HG02642 (cell line): ENCODE measurements at regions not wholly inside any gene's neighbourhood (a gene's known extent, or its start where the extent isn't known, plus 50 kb on each side); places are given as distances from the start of the nearest gene placed in this dataset.

Source experiments
- ATAC-seq: cut with Tn5 transposase; IDR thresholded peaks from one replicate; pipeline ENCODE4 v1.9.1; 2021; ENCODE audit warnings: mild to moderate bottlenecking; ENCODE audit not compliant: unreplicated experiment, poor library complexity

- no peak for ATAC-seq
Observed at GRCh38 chr20:48080583-48080982, 295.3 kb upstream of the SULF2 start.

DNA sequence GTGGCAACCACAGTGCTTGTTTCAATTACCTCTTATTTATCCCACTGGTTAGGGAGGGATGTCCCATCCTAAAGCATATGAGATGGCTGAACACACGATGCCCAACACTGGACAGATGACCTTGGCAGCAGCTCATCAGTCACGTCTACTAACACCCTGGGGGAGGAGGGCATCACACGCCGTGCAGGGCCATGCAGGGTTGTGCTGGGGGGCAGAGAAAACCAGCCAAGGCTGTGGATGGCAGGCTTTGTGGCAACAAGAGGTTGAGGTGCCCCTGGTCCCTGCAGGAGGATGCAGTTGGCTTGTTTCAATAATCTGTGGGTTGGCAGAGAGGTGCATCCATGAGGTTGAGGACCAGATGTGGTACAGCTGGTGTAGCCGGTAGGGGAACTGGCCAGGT, 293.7 kb upstream of the SULF2 start:
- no peak for ATAC-seq

DNA sequence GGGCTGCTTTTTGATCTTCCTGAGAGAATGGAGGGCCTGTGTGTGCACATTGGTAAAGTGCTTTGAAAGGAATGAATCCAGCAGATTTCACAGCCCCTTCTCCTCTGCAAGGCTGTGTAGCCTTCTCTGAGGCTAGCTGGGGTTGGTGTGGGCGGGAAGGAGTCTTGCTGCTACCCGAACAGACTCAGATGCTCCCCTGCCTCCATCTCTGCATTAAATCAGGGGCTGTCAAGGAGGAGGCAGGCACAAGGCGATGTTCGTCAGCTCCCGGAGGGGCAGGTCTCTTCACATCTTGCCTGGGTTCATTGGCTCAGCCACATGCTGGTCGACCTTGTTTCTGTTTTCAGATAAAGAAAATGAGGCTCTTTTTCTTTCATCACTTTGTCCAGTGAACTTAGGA, 291.5 kb upstream of the SULF2 start:
- ATAC-seq = no peak

- no peak for ATAC-seq
Observed at GRCh38 chr20:48076247-48076646, 291.0 kb upstream of the SULF2 start.

DNA sequence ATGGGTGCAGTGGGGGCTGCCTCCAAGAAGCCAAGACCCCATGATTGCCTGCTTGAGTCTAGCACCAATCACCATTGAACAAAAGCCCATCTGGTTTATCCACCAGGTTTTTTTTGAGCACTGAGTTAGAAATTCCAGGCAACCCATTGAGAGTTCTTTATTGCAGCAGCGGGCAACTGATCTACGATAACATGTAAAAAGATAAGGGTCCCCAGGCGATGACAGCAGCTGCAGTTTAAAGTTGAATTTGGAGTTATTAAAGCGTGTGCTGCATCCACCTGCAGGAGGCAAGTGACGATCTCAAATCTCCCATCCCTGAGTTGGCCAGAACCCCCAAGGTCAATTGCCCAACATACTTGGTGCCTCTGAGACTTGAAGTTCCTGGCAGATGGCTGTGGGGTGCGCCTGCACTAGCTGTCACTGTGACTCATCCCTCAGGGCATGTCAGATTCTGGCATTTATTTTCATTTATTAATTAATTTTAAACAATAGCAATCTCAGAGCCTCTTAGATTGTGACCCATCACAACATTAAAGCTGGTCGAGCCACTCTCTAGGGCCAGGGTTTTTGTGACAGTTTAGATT, 290.4 kb upstream of the SULF2 start:
- no peak for ATAC-seq

DNA sequence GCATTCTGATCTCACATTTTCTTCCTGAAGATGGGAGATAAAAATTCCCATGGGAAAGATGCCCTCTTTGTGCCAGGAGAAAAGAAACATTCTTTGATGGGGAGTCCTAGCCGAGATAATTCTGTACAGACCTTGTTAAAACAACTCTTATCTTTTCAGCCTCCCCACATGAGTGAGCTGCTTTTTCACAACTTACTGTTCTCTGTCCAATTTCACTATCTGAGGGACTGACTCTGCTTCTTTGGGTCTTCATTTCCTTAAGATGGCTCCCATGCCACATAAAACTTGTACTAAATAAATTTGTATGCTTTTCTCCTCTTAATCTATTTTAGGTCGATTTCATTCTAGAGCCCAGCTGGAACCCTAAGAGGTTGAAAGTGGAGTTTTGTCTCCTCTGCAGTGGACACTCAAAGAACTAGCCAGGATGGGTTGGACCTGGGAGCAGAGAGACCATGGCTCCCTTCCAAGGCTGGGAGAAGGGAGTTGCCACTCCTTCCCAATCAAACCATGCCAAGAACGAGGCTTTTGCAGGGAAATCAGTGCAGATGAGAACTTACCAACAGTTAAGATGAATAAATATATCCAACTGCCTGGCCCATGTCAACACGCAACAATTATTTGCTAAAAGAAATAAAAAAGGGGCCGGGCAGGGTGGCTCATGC, 285.8 kb upstream of the SULF2 start:
- no peak for ATAC-seq

GRCh38 chr20:48069596-48069995, 284.3 kb upstream of the SULF2 start:
- no peak for ATAC-seq

GRCh38 chr20:48066851-48067250, 281.6 kb upstream of the SULF2 start:
- no peak for ATAC-seq

GRCh38 chr20:48066246-48066645, 281.0 kb upstream of the SULF2 start:
- no peak for ATAC-seq

DNA sequence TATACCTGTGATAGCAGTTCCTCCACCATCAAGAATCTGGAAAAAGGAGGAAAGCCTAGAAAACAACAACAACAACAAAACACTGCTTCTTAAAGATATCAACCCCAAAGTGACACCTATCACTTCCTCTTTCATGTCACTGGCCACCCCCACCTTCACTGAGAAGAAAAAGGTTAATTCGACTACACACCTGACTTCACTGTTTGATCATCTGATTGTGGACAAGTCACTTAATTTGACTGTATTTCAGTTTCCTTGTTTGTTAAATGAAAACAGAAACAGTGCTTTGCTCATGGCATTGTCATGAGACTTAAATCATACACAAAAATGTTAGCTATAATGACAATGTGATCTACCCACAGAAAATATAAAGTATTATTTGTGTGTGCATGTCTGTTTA, 280.6 kb upstream of the SULF2 start:
- no peak for ATAC-seq

- no peak for ATAC-seq
Observed at GRCh38 chr20:48064929-48065328, 279.6 kb upstream of the SULF2 start.

DNA sequence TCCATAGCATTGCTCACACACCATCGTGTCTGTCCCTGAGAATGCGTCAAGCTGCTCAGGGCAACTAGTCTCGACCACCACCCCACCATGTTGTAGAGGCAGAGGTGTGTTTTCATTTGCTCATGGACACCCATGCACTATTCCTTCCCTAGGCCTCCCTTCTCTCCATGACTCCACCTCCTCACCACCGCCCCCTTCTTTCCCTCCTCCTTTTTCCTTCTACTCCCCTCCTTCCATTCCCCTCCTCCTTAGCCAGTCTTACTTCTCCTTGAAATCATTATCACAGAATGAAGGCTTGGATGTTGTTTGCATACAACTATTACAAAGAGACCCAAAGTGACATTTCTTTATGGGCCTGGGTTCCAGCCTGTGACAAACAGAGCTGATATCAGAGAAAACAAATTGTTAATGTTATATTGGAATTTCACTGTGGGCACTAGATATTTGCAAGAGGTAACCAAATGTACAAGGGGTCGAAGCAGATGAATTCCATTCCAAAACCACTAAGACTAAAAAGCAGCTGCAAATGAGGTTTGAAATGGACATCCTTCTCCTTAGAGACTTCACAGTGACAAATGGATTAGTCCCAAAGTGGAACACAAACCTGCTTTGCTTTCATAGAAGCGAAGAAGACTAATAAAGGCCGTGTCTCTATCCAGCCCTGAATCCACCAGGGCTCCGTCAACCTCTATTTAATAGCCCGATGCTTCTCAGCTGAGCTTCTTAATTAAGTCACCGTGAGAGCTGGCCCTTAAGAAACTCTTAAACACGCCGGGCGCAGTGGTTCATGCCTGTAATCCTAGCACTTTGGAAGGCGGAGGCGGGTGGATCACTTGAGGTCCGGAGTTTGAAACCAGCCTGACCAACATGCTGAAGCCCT, 275.8 kb upstream of the SULF2 start:
- ATAC-seq = no peak

DNA sequence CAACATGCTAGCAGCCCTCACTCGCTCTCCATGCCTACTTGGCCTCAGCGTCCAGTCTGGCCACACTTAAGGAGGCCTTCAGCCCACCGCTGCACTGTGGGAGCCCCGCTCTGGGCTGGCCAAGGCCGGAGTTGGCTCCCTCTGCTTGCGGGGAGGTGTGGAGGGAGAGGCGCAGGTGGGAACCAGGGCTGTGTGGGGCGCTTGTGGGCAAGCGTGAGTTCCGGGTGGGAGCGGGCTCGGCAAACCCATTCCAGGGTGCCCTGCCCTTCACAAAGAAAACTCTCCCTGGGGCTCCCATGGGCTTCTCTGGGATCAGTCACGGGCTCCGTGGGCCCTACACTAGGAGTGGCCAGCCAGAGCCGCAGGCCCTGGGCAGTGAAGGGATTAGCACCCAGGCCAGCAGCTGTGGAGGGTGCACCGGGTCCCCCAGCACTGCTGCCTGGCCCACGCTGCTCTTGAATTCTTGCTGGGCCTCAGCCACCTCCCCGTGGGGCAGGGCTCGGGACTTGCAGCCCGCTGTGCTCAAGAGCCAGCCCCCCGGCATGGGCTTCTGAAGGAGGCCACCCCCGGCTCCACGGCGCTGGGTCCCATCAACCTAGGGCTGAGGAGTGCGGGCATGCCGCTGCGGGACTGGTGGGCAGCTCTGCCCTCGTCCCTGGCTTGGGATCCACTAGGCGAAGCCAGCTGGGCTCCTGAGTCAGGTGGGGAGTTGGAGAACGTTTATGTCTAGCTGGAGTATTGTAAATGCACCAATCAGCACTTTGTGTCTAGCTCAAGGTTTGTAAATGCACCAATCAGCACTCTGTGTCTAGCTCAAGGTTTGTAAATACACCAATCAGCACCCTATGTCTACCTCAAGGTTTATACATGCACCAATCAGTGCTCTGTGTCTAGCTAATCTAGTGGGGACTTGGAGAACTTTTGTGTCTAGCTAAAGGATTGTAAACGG, 273.6 kb upstream of the SULF2 start:
- ATAC-seq = no peak

DNA sequence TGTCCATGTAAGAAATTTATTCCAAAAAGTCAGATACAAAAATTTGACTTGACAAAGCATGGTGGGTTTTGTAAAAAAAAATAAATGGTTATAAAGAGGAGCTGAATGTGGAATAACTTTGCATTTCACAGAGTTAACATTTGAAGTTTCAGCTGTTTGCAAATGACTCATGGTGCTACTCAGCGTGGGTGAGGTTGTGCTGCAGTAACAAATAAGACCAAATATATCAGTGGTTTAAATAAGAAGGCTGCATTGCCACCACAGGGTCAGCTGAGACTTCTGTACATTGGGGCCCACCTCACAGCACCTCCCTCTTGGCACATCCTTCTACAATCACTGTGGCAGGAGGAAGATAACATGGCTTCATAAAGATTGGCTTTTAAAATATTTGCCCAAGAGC, 272.5 kb upstream of the SULF2 start:
- no peak for ATAC-seq

- ATAC-seq = no peak
Observed at GRCh38 chr20:48057251-48057650, 272.0 kb upstream of the SULF2 start.

DNA sequence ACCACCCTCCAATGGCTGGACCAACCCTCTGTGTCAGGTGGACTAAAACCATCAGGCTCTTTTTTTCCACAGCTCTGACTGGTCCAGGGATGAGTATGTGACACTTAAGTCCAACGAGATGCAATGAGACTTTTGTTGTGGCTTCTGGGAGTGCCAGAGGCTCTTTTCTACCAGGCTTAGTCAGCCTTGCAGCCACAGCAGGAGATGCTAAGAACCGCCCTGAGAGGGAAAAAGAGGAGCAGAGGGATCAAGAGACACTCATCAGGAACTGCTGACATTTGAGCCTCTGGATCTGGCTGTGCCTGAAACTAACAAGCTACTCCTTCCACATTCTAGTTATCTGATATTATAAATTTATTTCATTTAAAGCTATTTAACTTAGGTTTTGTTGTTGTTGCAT, 270.9 kb upstream of the SULF2 start:
- ATAC-seq = no peak

- ATAC-seq = no peak
Observed at GRCh38 chr20:48054051-48054450, 268.8 kb upstream of the SULF2 start.

- no peak for ATAC-seq
Observed at GRCh38 chr20:48052475-48052835, 267.2 kb upstream of the SULF2 start.

- no peak for ATAC-seq
Observed at GRCh38 chr20:48051794-48052474, 266.7 kb upstream of the SULF2 start.

DNA sequence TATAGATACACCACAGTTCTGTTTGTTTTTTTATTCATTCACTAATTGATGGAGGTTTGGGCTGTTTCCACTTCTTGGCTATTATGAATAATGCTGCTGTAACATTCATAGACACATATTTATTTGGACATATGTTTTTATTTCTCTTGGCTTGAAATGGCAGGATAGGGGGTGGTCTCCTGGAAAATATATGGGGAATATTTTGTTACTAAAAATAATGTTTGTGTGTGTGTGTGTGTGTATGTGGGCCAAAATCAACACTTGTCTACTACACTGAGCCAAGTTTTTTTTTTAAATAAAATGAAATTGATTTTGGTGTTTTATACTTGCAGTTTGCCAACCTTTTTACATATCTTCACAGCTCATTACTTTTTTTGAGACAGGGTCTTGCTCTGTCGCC, 264.4 kb upstream of the SULF2 start:
- no peak for ATAC-seq
